Activated CD4-positive, alpha-beta T cell treated with anti-CD3 and anti-CD28 coated beads, Interleukin-2, amount 10 ng/mL, durations not matched to agents 24 days and 14 days (primary cell): ENCODE measurements at regions not wholly inside any gene's neighbourhood (a gene's known extent, or its start where the extent isn't known, plus 50 kb on each side); places are given as distances from the start of the nearest gene placed in this dataset.

Experiments
- DNase-seq: peaks from one replicate; pipeline ENCODE4 v3.0.0; 2022
- H3K27ac Mint-ChIP-seq: one replicate; pipeline ENCODE4 v1.8.0; 2022; ENCODE audit warnings: mild to moderate bottlenecking, mixed read lengths
- H3K27me3 Mint-ChIP-seq: one replicate; pipeline ENCODE4 v1.8.0; 2022; ENCODE audit warnings: mixed read lengths
- H3K36me3 Mint-ChIP-seq: one replicate; pipeline ENCODE4 v1.8.0; 2022; ENCODE audit warnings: low read depth, mild to moderate bottlenecking, mixed read lengths
- H3K4me1 Mint-ChIP-seq: one replicate; pipeline ENCODE4 v1.8.0; 2021; ENCODE audit warnings: mixed read lengths
- H3K4me3 Mint-ChIP-seq: one replicate; pipeline ENCODE4 v1.8.0; 2022; ENCODE audit warnings: mild to moderate bottlenecking, moderate library complexity, mixed read lengths
- H3K9me3 Mint-ChIP-seq: one replicate; pipeline ENCODE4 v1.8.0; 2021; ENCODE audit warnings: mixed read lengths
- intact Hi-C: fragments of 100-400 bp; cut with micrococcal nuclease; formaldehyde crosslinking; loops from one replicate; pipeline ENCODE4 v1.15.1; 2023

- H3K27ac Mint-ChIP-seq = peak overlapping the region; percentile 29
Observed at GRCh38 chr11:15819679-15820286, 536.6 kb downstream of the SOX6 start.

GRCh38 chr11:15821451-15821850, 534.9 kb downstream of the SOX6 start:
- Mint-ChIP-seq H3K27me3 (peaks cover 1% of the 10 kb centered on the region), H3K27ac (no peak overlapping the region), H3K36me3 (no peaks in the 10 kb centered on the region), H3K4me1 (peaks cover 5% of the 10 kb centered on the region), H3K9me3 (peaks cover 3% of the 10 kb centered on the region), H3K4me3 (no peak overlapping the region)
- DNase-seq = no peak
- intact Hi-C loops = loop anchor here (10.0 kb wide), 1 partner anchor 793 kb away; no protein-coding TSS in a partner anchor

More at GRCh38 chr11:15819679-15820286, 536.6 kb downstream of the SOX6 start:
- intact Hi-C loops = loop anchor here (5.0 to 10.0 kb wide), 2 partner anchors 167 to 795 kb away; no protein-coding TSS in a partner anchor
- DNase-seq = peak; percentile 79
- Mint-ChIP-seq H3K4me3 (no peak overlapping the region), H3K36me3 (no peaks in the 10 kb centered on the region), H3K9me3 (peaks cover 3% of the 10 kb centered on the region), H3K27me3 (no peaks in the 10 kb centered on the region), H3K4me1 (peaks cover 5% of the 10 kb centered on the region)

GRCh38 chr11:15824060-15824459, 532.3 kb downstream of the SOX6 start:
- H3K27ac Mint-ChIP-seq = no peak overlapping the region
- no peak overlapping the region for H3K4me3 Mint-ChIP-seq
- no peaks in the 10 kb centered on the region for H3K36me3 Mint-ChIP-seq
- intact Hi-C loops = loop anchor here (10.0 kb wide), 1 partner anchor 791 kb away; no protein-coding TSS in a partner anchor
- DNase-seq = no peak
- no peaks in the 10 kb centered on the region for H3K9me3 Mint-ChIP-seq
- peaks cover 3% of the 10 kb centered on the region for H3K27me3 Mint-ChIP-seq
- H3K4me1 Mint-ChIP-seq = no peaks in the 10 kb centered on the region

- H3K9me3 Mint-ChIP-seq = no peaks in the 10 kb centered on the region
- intact Hi-C loops = loop anchor here (10.0 kb wide), 1 partner anchor 789 kb away; no protein-coding TSS in a partner anchor
- no peaks in the 10 kb centered on the region for H3K36me3 Mint-ChIP-seq
- DNase-seq = no peak
- H3K4me1 Mint-ChIP-seq = no peaks in the 10 kb centered on the region
- no peak overlapping the region for H3K4me3 Mint-ChIP-seq
- peaks cover 3% of the 10 kb centered on the region for H3K27me3 Mint-ChIP-seq
- no peak overlapping the region for H3K27ac Mint-ChIP-seq
Observed at GRCh38 chr11:15825976-15826650, 530.2 kb downstream of the SOX6 start.

GRCh38 chr11:15826826-15827225, 529.5 kb downstream of the SOX6 start:
- H3K4me3 Mint-ChIP-seq = no peak overlapping the region
- no peaks in the 10 kb centered on the region for H3K36me3 Mint-ChIP-seq
- intact Hi-C loops = loop anchor here (10.0 kb wide), 1 partner anchor 788 kb away; no protein-coding TSS in a partner anchor
- H3K27me3 Mint-ChIP-seq = peaks cover 3% of the 10 kb centered on the region
- peak; percentile 59 for DNase-seq
- no peak overlapping the region for H3K27ac Mint-ChIP-seq
- H3K9me3 Mint-ChIP-seq = no peaks in the 10 kb centered on the region
- H3K4me1 Mint-ChIP-seq = no peaks in the 10 kb centered on the region

- Mint-ChIP-seq H3K27ac (no peak overlapping the region), H3K4me1 (no peaks in the 10 kb centered on the region), H3K9me3 (no peaks in the 10 kb centered on the region), H3K36me3 (no peaks in the 10 kb centered on the region), H3K27me3 (peaks cover 3% of the 10 kb centered on the region), H3K4me3 (no peak overlapping the region)
- intact Hi-C loops = loop anchor here (10.0 kb wide), 1 partner anchor 786 kb away; no protein-coding TSS in a partner anchor
- no peak for DNase-seq
Observed at GRCh38 chr11:15828215-15828853, 528.0 kb downstream of the SOX6 start.

GRCh38 chr11:15829312-15829711, 527.0 kb downstream of the SOX6 start:
- H3K27me3 Mint-ChIP-seq = peaks cover 3% of the 10 kb centered on the region
- no peaks in the 10 kb centered on the region for H3K9me3 Mint-ChIP-seq
- no peaks in the 10 kb centered on the region for H3K36me3 Mint-ChIP-seq
- no peaks in the 10 kb centered on the region for H3K4me1 Mint-ChIP-seq
- DNase-seq = no peak
- intact Hi-C loops = loop anchor here (10.0 kb wide), 1 partner anchor 785 kb away; no protein-coding TSS in a partner anchor
- H3K4me3 Mint-ChIP-seq = no peak overlapping the region
- H3K27ac Mint-ChIP-seq = no peak overlapping the region

GRCh38 chr11:15830741-15831428, 525.5 kb downstream of the SOX6 start:
- intact Hi-C loops = no loop called here
- H3K36me3 Mint-ChIP-seq = no peaks in the 10 kb centered on the region
- no peak overlapping the region for H3K27ac Mint-ChIP-seq
- H3K4me3 Mint-ChIP-seq = no peak overlapping the region
- H3K9me3 Mint-ChIP-seq = no peaks in the 10 kb centered on the region
- peaks cover 3% of the 10 kb centered on the region for H3K27me3 Mint-ChIP-seq
- peak; percentile 21 for DNase-seq
- no peaks in the 10 kb centered on the region for H3K4me1 Mint-ChIP-seq

GRCh38 chr11:15835788-15836411, 520.4 kb downstream of the SOX6 start:
- no peak overlapping the region for H3K4me3 Mint-ChIP-seq
- no peaks in the 10 kb centered on the region for H3K36me3 Mint-ChIP-seq
- DNase-seq = peak; percentile 19
- no peaks in the 10 kb centered on the region for H3K4me1 Mint-ChIP-seq
- no peak overlapping the region for H3K27ac Mint-ChIP-seq
- intact Hi-C loops = no loop called here
- no peaks in the 10 kb centered on the region for H3K27me3 Mint-ChIP-seq
- no peaks in the 10 kb centered on the region for H3K9me3 Mint-ChIP-seq

GRCh38 chr11:15836795-15837194, 519.6 kb downstream of the SOX6 start:
- intact Hi-C loops = no loop called here
- no peak overlapping the region for H3K4me3 Mint-ChIP-seq
- DNase-seq = peak; percentile 8
- no peak overlapping the region for H3K27ac Mint-ChIP-seq
- H3K4me1 Mint-ChIP-seq = no peaks in the 10 kb centered on the region
- H3K27me3 Mint-ChIP-seq = no peaks in the 10 kb centered on the region
- H3K36me3 Mint-ChIP-seq = no peaks in the 10 kb centered on the region
- H3K9me3 Mint-ChIP-seq = no peaks in the 10 kb centered on the region

GRCh38 chr11:15837901-15838489, 518.4 kb downstream of the SOX6 start:
- intact Hi-C loops = no loop called here
- no peak overlapping the region for H3K4me3 Mint-ChIP-seq
- H3K9me3 Mint-ChIP-seq = no peaks in the 10 kb centered on the region
- no peak overlapping the region for H3K27ac Mint-ChIP-seq
- DNase-seq = no peak
- no peaks in the 10 kb centered on the region for H3K27me3 Mint-ChIP-seq
- no peaks in the 10 kb centered on the region for H3K36me3 Mint-ChIP-seq
- no peaks in the 10 kb centered on the region for H3K4me1 Mint-ChIP-seq

GRCh38 chr11:15839061-15839460, 517.3 kb downstream of the SOX6 start:
- no peaks in the 10 kb centered on the region for H3K4me1 Mint-ChIP-seq
- H3K36me3 Mint-ChIP-seq = no peaks in the 10 kb centered on the region
- H3K9me3 Mint-ChIP-seq = no peaks in the 10 kb centered on the region
- H3K27me3 Mint-ChIP-seq = no peaks in the 10 kb centered on the region
- no peak overlapping the region for H3K4me3 Mint-ChIP-seq
- no peak for DNase-seq
- no peak overlapping the region for H3K27ac Mint-ChIP-seq
- intact Hi-C loops = no loop called here

GRCh38 chr11:15840966-15841365, 515.4 kb downstream of the SOX6 start:
- intact Hi-C loops = no loop called here
- Mint-ChIP-seq H3K36me3 (no peaks in the 10 kb centered on the region), H3K27ac (no peak overlapping the region)

More at GRCh38 chr11:15840966-15841365, 515.4 kb downstream of the SOX6 start:
- no peak for DNase-seq
- Mint-ChIP-seq H3K9me3 (no peaks in the 10 kb centered on the region), H3K4me1 (no peaks in the 10 kb centered on the region), H3K4me3 (no peak overlapping the region), H3K27me3 (no peaks in the 10 kb centered on the region)
